PC-9 (cell line): ENCODE measurements at regions not wholly inside any gene's neighbourhood (a gene's known extent, or its start where the extent isn't known, plus 50 kb on each side); places are given as distances from the start of the nearest gene placed in this dataset.

Experiments
- BruUV-seq: library from RNA; stranded (reverse); fragments of 400-500 nt; replicated peaks from 2 replicates; lab custom pipeline; 2021; lab: Mats Ljungman, UMichigan
- CTCF ChIA-PET: fragments of 300-600 bp; sonication (Branson Sonifier 250); formaldehyde crosslinking; loops from one replicate; lab custom pipeline; 2022; ENCODE audit warnings: antibody characterized with exemption; lab: Charles Lee
- POLR2A ChIA-PET: fragments of 300-600 bp; sonication (Branson Sonifier 250); formaldehyde crosslinking; loops from one replicate; lab custom pipeline; 2022; ENCODE audit warnings: antibody characterized with exemption; ENCODE audit not compliant: unreplicated experiment; lab: Charles Lee
- DNase-seq, 2 experiments: peaks; one replicate each; pipeline versions ENCODE4 v3.0.0 to v3.0.0-alpha.2; 2015 to 2022; ENCODE audit warnings: mixed read lengths in 1 of 2
- H2AFZ ChIP-seq: fragments of 200-600 bp; sonication (generic); 2 replicates; pipeline ENCODE4 v1.8.1; 2017; ENCODE audit warnings: antibody characterized with exemption
- H3F3A ChIP-seq: fragments of 200-600 bp; sonication (generic); 2 replicates; pipeline ENCODE4 v1.8.1; 2017; ENCODE audit warnings: antibody characterized with exemption, mild to moderate bottlenecking, low read depth; ENCODE audit not compliant: insufficient read depth
- H3K27ac ChIP-seq: fragments of 200-600 bp; sonication (generic); 2 replicates; pipeline ENCODE4 v1.6.1; 2016; ENCODE audit warnings: mixed run types
- H3K27me3 ChIP-seq: fragments of 200-600 bp; sonication (generic); 2 replicates; pipeline ENCODE4 v1.6.1; 2016; ENCODE audit warnings: low read depth, mixed run types; ENCODE audit not compliant: insufficient read depth
- H3K36me3 ChIP-seq: fragments of 200-600 bp; sonication (generic); 2 replicates; pipeline ENCODE4 v1.6.1; 2016; ENCODE audit warnings: low read depth, mixed run types
- H3K4me1 ChIP-seq: fragments of 200-600 bp; sonication (generic); replicated peaks from 2 replicates; pipeline ENCODE4 v1.6.1; 2016; ENCODE audit warnings: mixed run types; ENCODE audit not compliant: insufficient read depth
- H3K4me2 ChIP-seq: fragments of 200-600 bp; sonication (generic); 2 replicates; pipeline ENCODE4 v1.6.1; 2017; ENCODE audit warnings: mixed run types
- H3K4me3 ChIP-seq: fragments of 200-600 bp; sonication (generic); 2 replicates; pipeline ENCODE4 v1.6.1; 2016; ENCODE audit warnings: mixed run types
- H3K79me2 ChIP-seq: fragments of 200-600 bp; sonication (generic); 2 replicates; pipeline ENCODE4 v1.6.1; 2017; ENCODE audit warnings: low read depth, mixed run types
- H3K9me2 ChIP-seq: fragments of 200-600 bp; sonication (generic); 2 replicates; pipeline ENCODE4 v1.8.1; 2017; ENCODE audit warnings: mild to moderate bottlenecking; ENCODE audit not compliant: insufficient read depth
- H3K9me3 ChIP-seq: fragments of 200-600 bp; sonication (generic); 2 replicates; pipeline ENCODE4 v1.8.1; 2016; ENCODE audit warnings: low read depth; ENCODE audit not compliant: insufficient read depth
- H4K20me1 ChIP-seq: fragments of 200-600 bp; sonication (generic); 2 replicates; pipeline ENCODE4 v1.8.1; 2017; ENCODE audit not compliant: insufficient read depth
- EZH2 ChIP-seq: fragments of 200-600 bp; sonication (generic); IDR thresholded peaks from 2 replicates; pipeline ENCODE4 v1.8.0; 2017; ENCODE audit warnings: antibody characterized with exemption, low read depth
- intact Hi-C: fragments of 100-400 bp; cut with micrococcal nuclease; formaldehyde crosslinking; loops from one replicate; pipeline ENCODE4 v1.10.0; 2022; ENCODE audit not compliant: unreplicated experiment
- TF ChIP-seq, protein P1 (sequence below): fragments of 200-600 bp; sonication (generic); conservative IDR thresholded peaks from 2 replicates; pipeline ENCODE4 v1.6.1; 2017; ENCODE audit warnings: mixed run types, antibody characterized with exemption, mild to moderate bottlenecking, moderate library complexity

DNA sequence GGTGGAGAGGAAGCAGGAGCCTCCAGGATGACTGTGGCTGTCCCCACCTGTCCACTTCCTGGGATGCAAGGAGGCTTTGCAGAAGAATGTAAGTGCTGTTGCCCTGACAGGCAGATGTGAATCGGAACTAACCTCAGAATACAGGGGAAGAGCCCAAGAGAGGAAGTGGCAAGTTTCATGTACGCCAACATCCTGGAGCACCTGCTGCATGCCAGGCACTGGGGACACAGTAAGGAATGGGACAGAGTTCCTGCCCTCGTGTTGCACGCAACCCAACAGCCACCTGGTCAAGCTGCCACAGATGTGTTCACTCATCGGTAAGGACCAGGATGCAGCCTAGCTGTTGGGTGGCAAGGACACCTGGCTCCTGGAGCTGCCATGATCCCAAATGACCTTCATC is 98.6 kb upstream of the RPL38 start:
- H3K4me2 ChIP-seq, result no peak overlapping the region
- H3K9me3 ChIP-seq, result no peaks in the 10 kb centered on the region
- no peaks in the 10 kb centered on the region for H3F3A ChIP-seq
- no peak for DNase-seq
- H3K79me2 ChIP-seq, result no peaks in the 10 kb centered on the region
- H3K9me2 ChIP-seq, result no peaks in the 10 kb centered on the region
- ChIA-PET POLR2A (no interaction called here), CTCF (no interaction called here)
- H3K27me3 ChIP-seq, result peaks cover 93% of the 10 kb centered on the region
- intact Hi-C loops, result no loop called here
- no TSS peak for BruUV-seq
- H4K20me1 ChIP-seq, result no peaks in the 10 kb centered on the region
- no peaks in the 10 kb centered on the region for H3K36me3 ChIP-seq
- TF ChIP-seq, protein P1, sequence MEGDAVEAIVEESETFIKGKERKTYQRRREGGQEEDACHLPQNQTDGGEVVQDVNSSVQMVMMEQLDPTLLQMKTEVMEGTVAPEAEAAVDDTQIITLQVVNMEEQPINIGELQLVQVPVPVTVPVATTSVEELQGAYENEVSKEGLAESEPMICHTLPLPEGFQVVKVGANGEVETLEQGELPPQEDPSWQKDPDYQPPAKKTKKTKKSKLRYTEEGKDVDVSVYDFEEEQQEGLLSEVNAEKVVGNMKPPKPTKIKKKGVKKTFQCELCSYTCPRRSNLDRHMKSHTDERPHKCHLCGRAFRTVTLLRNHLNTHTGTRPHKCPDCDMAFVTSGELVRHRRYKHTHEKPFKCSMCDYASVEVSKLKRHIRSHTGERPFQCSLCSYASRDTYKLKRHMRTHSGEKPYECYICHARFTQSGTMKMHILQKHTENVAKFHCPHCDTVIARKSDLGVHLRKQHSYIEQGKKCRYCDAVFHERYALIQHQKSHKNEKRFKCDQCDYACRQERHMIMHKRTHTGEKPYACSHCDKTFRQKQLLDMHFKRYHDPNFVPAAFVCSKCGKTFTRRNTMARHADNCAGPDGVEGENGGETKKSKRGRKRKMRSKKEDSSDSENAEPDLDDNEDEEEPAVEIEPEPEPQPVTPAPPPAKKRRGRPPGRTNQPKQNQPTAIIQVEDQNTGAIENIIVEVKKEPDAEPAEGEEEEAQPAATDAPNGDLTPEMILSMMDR, result no peak
- no peak for TF ChIP-seq EZH2
- H3K27ac ChIP-seq, result no peak overlapping the region
- no peak overlapping the region for H3K4me3 ChIP-seq
- no peak overlapping the region for H2AFZ ChIP-seq
- no peaks in the 10 kb centered on the region for H3K4me1 ChIP-seq

DNA sequence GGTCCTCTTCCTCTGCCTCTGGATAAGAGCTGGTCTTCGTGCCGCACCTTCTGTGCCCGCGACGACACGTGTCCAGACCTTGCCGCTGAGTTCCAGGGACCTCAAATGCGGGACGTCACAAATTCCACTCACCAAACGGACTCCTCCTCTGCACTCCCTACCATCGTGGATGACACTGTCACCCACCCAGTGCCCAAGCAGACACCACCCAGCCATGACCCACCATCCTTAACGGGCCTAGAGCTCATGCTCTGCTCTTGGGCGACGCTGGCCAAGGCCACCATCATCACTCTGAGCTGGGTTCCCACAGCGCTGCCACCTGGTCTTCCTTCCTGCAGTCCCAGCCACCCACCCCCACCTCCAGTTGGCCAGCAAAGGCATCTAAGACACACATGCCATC is 96.4 kb upstream of the RPL38 start:
- H2AFZ ChIP-seq, result no peak overlapping the region
- H3K4me3 ChIP-seq, result no peak overlapping the region
- no peaks in the 10 kb centered on the region for H3K79me2 ChIP-seq
- ChIA-PET POLR2A (no interaction called here), CTCF (no interaction called here)
- DNase-seq, result no peak
- H3K27ac ChIP-seq, result no peak overlapping the region
- H3K4me2 ChIP-seq, result no peak overlapping the region
- no peaks in the 10 kb centered on the region for H4K20me1 ChIP-seq
- intact Hi-C loops, result no loop called here
- H3K36me3 ChIP-seq, result no peaks in the 10 kb centered on the region
- H3K27me3 ChIP-seq, result peaks cover 93% of the 10 kb centered on the region
- BruUV-seq, result no TSS peak
- no peaks in the 10 kb centered on the region for H3K9me2 ChIP-seq
- no peaks in the 10 kb centered on the region for H3K9me3 ChIP-seq
- H3K4me1 ChIP-seq, result no peaks in the 10 kb centered on the region
- H3F3A ChIP-seq, result no peaks in the 10 kb centered on the region
- TF ChIP-seq, protein P1, result no peak
- TF ChIP-seq EZH2, result no peak

DNA sequence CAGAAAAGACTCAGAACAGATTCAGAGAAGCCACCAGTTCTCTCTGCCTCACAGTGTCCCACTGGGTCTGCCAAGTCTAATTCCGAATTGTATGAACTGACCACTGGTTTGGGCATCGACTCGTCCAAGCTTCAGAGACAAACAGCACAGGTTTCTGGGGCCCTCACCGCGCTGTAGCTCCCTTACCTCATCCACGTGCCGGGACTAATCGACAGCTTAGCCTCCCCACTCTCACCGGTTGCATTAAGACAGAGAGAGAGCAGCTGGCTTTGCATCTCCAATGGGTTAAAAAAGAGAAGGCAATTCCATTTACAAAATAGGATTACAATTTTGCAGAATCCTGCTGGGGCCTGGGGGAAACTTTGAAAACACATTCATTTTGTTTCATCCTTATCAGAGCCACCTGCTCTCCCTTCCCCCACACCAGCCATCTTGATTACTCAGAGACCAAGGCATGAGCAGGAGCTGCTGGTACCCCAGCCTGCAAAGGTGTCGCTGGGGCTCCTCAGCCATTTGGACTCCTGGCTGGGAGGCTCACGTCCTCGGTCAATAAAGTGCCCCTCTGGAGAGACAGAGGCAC is 95.3 kb upstream of the RPL38 start:
- Histone ChIP-seq H4K20me1 (no peaks in the 10 kb centered on the region), H3K4me3 (no peak overlapping the region), H3K27ac (no peak overlapping the region), H3K36me3 (no peaks in the 10 kb centered on the region), H3K9me3 (no peaks in the 10 kb centered on the region), H3K27me3 (peaks cover 88% of the 10 kb centered on the region), H3K9me2 (no peaks in the 10 kb centered on the region), H3F3A (no peaks in the 10 kb centered on the region), H3K79me2 (no peaks in the 10 kb centered on the region), H2AFZ (no peak overlapping the region), H3K4me2 (no peak overlapping the region), H3K4me1 (no peaks in the 10 kb centered on the region)
- DNase-seq, result no peak
- CTCF ChIA-PET, result no interaction called here
- POLR2A ChIA-PET, result no interaction called here
- BruUV-seq, result no TSS peak
- TF ChIP-seq EZH2, result no peak
- TF ChIP-seq, protein P1, result no peak
- intact Hi-C loops, result no loop called here
